ENCODE measurements at regions not wholly inside any gene's neighbourhood (a gene's known extent, or its start where the extent isn't known, plus 50 kb on each side); places are given as distances from the start of the nearest gene placed in this dataset.

- TF ChIP-seq CTCF (IDR thresholded peaks at IDR 0.05) (no peak), POLR2A (IDR thresholded peaks at IDR 0.05) (no peak)
These were observed 120.3 kb upstream of the SULT1C3 start for GRCh38 chr2:108119492-108119891.

All from heart left ventricle (tissue), 13 donors.